PC-3 (cell line): ENCODE measurements at regions not wholly inside any gene's neighbourhood (a gene's known extent, or its start where the extent isn't known, plus 50 kb on each side); places are given as distances from the start of the nearest gene placed in this dataset.

Source experiments
- CTCF ChIP-seq: fragments of 300-600 bp; sonication (generic); conservative IDR thresholded peaks from 2 replicates; pipeline ENCODE4 v1.5.1; 2017; ENCODE audit warnings: antibody characterized with exemption, low read depth, mild to moderate bottlenecking, low read length
- EZH2 ChIP-seq: fragments of 300-600 bp; sonication (generic); IDR thresholded peaks from one replicate; pipeline ENCODE4 v1.6.1; 2017; ENCODE audit warnings: antibody characterized with exemption, mild to moderate bottlenecking, low read length; ENCODE audit not compliant: unreplicated experiment

GRCh38 chr7:80348223-80348622, 163.6 kb downstream of the GNAT3 start:
- TF ChIP-seq CTCF, result no peak
- TF ChIP-seq EZH2, result no peak
